GM12864 (cell line): ENCODE measurements at regions not wholly inside any gene's neighbourhood (a gene's known extent, or its start where the extent isn't known, plus 50 kb on each side); places are given as distances from the start of the nearest gene placed in this dataset.

Experiments used
- DNase-seq: peaks from one replicate; pipeline ENCODE4 v3.0.0-alpha.2; 2011; ENCODE audit warnings: low read depth
- H3K4me3 ChIP-seq: 2 replicates; pipeline ENCODE4 v1.5.1; 2011; ENCODE audit warnings: mild to moderate bottlenecking, low read depth, low read length, control low read depth
- CTCF ChIP-seq: IDR thresholded peaks from 2 replicates; pipeline ENCODE4 v1.5.1; 2011; ENCODE audit warnings: low read depth, mild to moderate bottlenecking, moderate library complexity, low read length, control low read depth, inconsistent platforms; ENCODE audit errors: missing control alignments

GRCh38 chr4:177957596-177958360 is 515.5 kb upstream of the AGA start:
- TF ChIP-seq CTCF: no peak
- no peak for DNase-seq
- no peak overlapping the region for H3K4me3 ChIP-seq

GRCh38 chr4:177960566-177960965 is 518.3 kb upstream of the AGA start:
- no peak overlapping the region for H3K4me3 ChIP-seq
- no peak for TF ChIP-seq CTCF
- DNase-seq: no peak

GRCh38 chr4:177961761-177962380 is 519.6 kb upstream of the AGA start:
- no peak for TF ChIP-seq CTCF
- no peak overlapping the region for H3K4me3 ChIP-seq
- DNase-seq: no peak

- no peak for TF ChIP-seq CTCF
- DNase-seq: no peak
- no peak overlapping the region for H3K4me3 ChIP-seq
These were observed 521.8 kb upstream of the AGA start for GRCh38 chr4:177964061-177964460.

- no peak overlapping the region for H3K4me3 ChIP-seq
- no peak for TF ChIP-seq CTCF
- DNase-seq: no peak
These were observed 522.5 kb upstream of the AGA start for GRCh38 chr4:177964693-177965168.

GRCh38 chr4:177967328-177967727 is 525.1 kb upstream of the AGA start:
- no peak for TF ChIP-seq CTCF
- no peak overlapping the region for H3K4me3 ChIP-seq
- no peak for DNase-seq
